SKM-1 treated with dmso at 0.1 percent for 144 hours (cell line): ENCODE measurements at regions not wholly inside any gene's neighbourhood (a gene's known extent, or its start where the extent isn't known, plus 50 kb on each side); places are given as distances from the start of the nearest gene placed in this dataset.
"Not testable (repeated sequence)": the region's sequence is repeated elsewhere in the genome, so short reads cannot be mapped to it uniquely, and the experiment has no call there.

Experiments
- DNase-seq: peaks from one replicate; lab custom pipeline; 2025; ENCODE audit not compliant: unreplicated experiment; lab: John Stamatoyannopoulos, UW

DNA sequence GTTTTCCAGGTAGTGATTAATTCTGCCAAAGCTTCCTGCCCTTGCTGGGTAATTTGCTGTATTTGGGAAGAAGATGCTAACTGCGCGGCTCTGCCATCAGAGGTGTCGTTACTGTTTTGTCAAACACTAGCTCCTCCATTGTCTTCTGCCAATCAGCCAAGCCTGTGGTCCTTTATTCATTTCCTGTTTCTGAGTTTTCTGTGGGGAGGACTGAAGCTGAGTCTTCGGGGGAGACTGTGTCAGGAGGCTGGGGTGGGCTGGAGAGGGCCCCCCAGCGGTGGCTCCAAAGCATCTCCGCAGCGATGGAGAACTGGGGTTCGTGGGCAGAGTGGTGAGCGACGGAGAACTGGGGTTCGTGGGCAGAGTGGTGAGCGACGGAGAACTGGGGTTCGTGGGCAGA is 322.9 kb upstream of the B3GAT1 start:
- no peak for DNase-seq

GRCh38 chr11:134734141-134734845 is 322.3 kb upstream of the B3GAT1 start:
- no peak for DNase-seq

DNA sequence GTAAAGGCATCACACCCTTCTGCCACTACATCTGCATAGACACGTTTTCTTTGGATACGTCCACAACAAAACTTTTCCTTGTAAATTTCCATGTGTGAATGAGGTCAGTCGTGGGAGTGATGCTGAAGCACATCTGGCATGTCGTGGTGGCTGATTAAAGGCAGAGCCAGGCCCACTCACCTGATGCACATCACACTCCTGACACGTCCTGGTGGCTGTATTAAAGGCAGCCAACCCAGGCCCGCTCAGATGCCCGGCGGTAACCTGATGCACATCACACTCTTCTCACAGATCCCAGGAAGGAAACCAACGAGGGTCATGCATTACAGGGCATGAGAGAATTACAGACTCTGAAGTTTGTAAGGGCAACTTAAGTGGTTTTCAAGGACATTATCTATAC is 321.6 kb upstream of the B3GAT1 start:
- DNase-seq = no peak

DNA sequence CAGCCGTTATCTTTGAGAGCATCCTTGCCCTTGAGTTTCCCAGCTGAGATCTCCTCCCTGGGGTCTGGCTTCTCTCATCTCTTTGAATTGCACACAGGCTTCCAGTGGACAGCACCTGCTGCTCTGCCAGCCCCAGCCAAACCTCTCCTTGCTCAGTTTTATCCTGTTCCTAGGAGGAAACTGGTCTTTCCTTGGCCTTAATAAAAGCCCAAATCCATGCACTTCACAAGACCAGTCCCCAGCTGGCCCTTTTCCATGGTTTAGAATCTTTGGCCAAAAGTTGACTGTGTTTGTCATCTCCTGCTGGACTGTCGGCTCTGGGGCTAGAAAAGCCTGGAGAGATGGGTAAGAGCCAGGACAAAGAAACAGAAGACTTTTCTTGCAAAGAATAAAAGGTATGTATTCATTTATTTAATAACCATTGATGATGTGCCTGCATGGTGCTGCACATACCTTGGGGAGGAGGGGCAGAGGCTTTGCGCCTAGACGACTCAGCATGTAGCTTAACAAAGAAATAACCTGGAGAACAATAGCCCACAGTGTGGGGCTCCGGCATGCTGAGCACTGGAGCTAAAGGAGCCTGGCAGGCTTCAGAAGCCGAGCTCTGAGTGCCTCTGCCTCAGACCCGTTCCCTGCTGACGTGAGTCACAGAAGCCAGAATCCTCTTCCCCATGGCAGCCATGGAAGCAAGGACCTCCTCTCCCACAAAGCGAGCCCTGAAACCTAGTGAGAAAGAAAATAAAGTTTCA is 319.3 kb upstream of the B3GAT1 start:
- no peak for DNase-seq

- no peak for DNase-seq
Measured at GRCh38 chr11:134730561-134731212, 318.6 kb upstream of the B3GAT1 start.

- no peak for DNase-seq
Measured at GRCh38 chr11:134730101-134730500, 318.1 kb upstream of the B3GAT1 start.

- DNase-seq = no peak
Measured at GRCh38 chr11:134728186-134728585, 316.1 kb upstream of the B3GAT1 start.

DNA sequence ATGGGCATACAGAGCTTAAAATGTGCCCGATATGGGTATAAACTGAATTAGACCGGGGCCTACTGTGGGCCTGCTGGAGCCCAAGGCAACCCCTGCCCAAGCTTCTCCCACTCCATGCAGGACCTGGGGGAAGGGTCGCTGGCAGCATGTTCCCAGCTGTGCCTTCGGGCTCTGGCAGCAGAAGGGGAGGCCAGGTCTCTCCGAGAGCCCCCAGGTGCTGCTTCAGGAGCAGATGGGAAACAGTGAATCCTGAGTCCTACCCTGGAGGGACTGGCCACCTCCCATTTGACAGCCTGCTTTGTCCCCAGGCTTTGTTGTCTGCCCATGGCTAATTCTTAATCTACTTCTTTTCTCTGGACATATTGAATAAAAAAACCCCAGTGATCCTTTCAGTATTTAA is 315.6 kb upstream of the B3GAT1 start:
- DNase-seq = no peak

- no peak for DNase-seq
Measured at GRCh38 chr11:134727204-134727603, 315.2 kb upstream of the B3GAT1 start.

GRCh38 chr11:134725716-134726639 is 313.9 kb upstream of the B3GAT1 start:
- DNase-seq = no peak

DNA sequence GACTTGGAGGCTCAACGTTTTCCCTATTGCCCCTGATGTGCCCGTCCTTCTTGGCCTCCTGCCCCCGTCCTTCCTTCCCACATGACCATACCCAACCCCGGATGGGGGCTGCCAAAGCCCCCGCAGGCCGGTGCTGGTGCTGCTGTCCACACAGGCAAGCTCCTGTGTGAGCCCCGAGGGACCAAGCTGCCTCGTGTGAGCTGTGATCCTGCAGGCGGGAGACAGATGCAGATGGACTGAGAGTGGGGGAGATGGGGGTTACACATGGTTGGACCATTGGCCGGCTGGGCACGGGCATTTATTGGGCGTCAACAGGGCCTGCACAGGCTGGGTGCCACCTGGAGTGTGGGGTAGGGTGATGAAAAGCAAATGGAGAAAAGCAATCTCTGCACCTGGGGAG is 313.2 kb upstream of the B3GAT1 start:
- no peak for DNase-seq

GRCh38 chr11:134724779-134725140 is 312.7 kb upstream of the B3GAT1 start:
- no peak for DNase-seq

DNA sequence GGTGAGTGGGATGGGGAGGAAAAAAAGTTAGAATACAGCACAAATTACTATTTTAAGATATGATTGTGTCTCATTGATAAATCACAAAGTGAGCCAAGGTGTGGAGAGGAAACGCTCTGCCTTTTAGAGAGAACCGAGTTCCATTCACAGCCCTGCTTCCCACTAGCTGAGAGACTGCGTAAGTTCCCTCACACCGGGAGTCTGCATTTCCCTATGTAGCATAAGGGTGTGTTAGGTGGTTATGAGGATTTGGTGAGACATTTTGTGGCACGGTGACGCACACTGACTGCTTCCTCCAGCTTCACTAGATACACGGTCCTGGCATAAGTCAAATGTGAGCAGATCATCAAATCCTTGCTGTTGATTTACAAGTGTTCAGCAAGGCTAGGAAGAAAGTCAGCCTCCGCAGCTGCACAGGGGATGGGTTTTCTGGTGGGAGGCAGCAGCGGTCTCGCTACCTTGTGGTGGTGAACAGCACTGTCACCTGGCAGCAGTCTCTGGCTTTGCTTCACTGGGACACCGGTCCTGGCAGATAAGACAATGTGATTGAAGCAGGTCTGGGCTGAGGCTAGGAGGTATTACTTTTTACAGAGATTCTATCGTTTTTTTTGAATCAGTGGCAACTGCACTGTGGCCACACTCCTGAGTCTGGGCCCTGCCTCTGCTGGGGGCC is 312.2 kb upstream of the B3GAT1 start:
- DNase-seq = no peak

DNA sequence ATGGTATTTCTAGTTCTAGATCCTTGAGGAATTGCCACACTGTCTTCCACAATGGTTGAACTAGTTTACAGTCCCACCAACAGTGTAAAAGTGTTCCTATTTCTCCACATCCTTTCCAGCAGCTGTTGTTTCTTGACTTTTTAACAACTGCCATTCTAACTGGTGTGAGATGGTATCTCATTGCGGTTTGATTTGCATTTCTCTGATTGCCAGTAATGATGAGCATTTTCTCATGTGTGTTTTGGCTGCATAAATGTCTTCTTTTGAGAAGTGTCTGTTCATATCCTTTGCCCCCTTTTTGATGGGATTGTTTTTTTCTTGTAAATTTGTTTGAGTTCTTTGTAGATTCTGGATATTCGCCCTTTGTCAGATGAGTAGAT is 308.6 kb upstream of the B3GAT1 start:
- DNase-seq = not testable (repeated sequence)

DNA sequence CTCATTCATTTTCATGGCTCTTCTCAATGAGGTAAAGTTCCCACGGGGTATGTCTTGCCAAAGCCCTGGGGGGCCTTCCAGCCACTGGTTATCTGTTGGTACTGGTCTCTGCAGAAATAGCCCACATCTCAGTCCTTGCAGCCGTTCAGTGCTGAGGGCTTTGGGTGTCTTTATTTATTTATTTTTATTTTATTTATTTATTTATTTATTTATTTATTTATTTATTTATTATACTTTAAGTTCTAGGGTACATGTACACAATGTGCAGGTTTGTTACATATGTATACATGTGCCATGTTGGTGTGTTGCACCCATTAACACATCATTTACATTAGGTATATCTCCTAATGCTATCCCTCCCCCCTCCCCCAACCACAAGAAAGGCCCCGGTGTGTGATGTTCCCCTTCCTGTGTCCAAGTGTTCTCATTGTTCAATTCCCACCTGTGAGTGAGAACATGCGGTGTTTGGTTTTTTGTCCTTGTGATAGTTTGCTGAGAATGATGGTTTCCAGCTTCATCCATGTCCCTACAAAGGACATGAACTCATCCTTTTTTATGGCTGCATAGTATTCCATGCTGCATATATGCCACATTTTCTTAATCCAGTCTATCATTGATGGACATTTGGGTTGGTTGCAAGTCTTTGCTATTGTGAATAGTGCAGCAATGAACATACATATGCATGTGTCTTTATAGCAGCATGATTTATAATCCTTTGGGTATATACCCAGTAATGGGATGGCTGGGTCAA is 308.1 kb upstream of the B3GAT1 start:
- DNase-seq = not testable (repeated sequence)

DNA sequence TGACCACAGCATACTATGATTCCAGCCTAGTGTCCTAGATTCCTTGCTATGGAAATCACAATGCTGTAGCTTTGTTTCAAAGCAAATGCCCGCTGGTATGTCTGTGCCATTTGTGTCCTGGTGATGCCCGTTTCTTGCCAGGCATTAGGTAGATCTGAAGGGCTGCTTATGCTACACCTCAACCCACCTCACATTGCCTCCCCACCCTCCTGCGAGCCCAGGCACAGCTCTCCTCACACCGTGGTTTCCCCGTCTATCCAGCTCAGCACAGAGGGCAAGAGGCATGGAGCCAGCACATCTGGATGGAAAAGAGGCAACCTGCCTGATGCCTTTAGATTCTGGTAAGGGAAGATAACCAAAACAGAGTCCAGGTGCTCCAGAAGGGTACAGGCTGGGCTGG is 307.4 kb upstream of the B3GAT1 start:
- no peak for DNase-seq

- no peak for DNase-seq
Measured at GRCh38 chr11:134716582-134716981, 304.5 kb upstream of the B3GAT1 start.

GRCh38 chr11:134714021-134714656 is 302.1 kb upstream of the B3GAT1 start:
- DNase-seq = no peak
